Tibial nerve (tissue), 4 donors: ENCODE measurements at regions not wholly inside any gene's neighbourhood (a gene's known extent, or its start where the extent isn't known, plus 50 kb on each side); places are given as distances from the start of the nearest gene placed in this dataset.

ENCODE experiments used
- DNase-seq, 2 donors: peaks; one replicate each; pipeline ENCODE4 v3.0.0-alpha.2; 2019; ENCODE audit warnings: low spot score in 2 of 2
- H3K27ac ChIP-seq, 4 donors: fragments of 200-600 bp; sonication (generic) in 3 of 4; one replicate each; pipeline ENCODE4 v1.5.1; 2017 to 2019; ENCODE audit warnings: mild to moderate bottlenecking in 1 of 4
- H3K27me3 ChIP-seq, 2 donors: fragments of 200-600 bp; sonication (generic) in 1 of 2; one replicate each; pipeline versions ENCODE4 v1.5.1 to v1.6.0; 2017 to 2019
- H3K36me3 ChIP-seq, 3 donors: fragments of 200-600 bp; sonication (generic); one replicate each; pipeline ENCODE4 v1.5.1; 2018 to 2019
- H3K4me1 ChIP-seq, 4 donors: fragments of 200-600 bp; sonication (generic) in 3 of 4; one replicate each; pipeline ENCODE4 v1.5.1; 2017 to 2019
- H3K4me3 ChIP-seq, 4 donors: fragments of 200-600 bp; sonication (generic) in 3 of 4; one replicate each; pipeline ENCODE4 v1.5.1; 2017 to 2019; ENCODE audit warnings: mild to moderate bottlenecking in 1 of 4, moderate library complexity in 1 of 4
- H3K9me3 ChIP-seq, 4 donors: fragments of 200-600 bp; sonication (generic) in 3 of 4; one replicate each; pipeline ENCODE4 v1.5.1; 2017 to 2019
- EP300 ChIP-seq, 2 donors: sonication (generic); formaldehyde crosslinking; IDR thresholded peaks; one replicate each; pipeline ENCODE4 v1.6.1; 2017; ENCODE audit warnings: antibody characterized with exemption in 2 of 2, mild to moderate bottlenecking in 1 of 2
- POLR2A ChIP-seq, 2 donors: fragments of 450-650 bp; IDR thresholded peaks; one replicate each; pipeline ENCODE4 v1.6.1; 2017; ENCODE audit warnings: antibody characterized with exemption in 2 of 2, mild to moderate bottlenecking in 2 of 2, moderate library complexity in 2 of 2
- WGBS, 2 donors: methylation state at CpG; one replicate each; pipeline ENCODE4 v1.1.5; 2018; 5-methylcytosine and 5-hydroxymethylcytosine counted together
- TF ChIP-seq, protein P1 (sequence below), 5 experiments: fragments of 200-600 bp in 3 of 5; fragments of 450-650 bp in 2 of 5; sonication (generic) in 3 of 5; IDR thresholded peaks; one replicate each; pipeline ENCODE4 v1.5.1; 2016 to 2019; ENCODE audit warnings: antibody characterized with exemption in 5 of 5, mild to moderate bottlenecking in 3 of 5, moderate library complexity in 2 of 5

DNA sequence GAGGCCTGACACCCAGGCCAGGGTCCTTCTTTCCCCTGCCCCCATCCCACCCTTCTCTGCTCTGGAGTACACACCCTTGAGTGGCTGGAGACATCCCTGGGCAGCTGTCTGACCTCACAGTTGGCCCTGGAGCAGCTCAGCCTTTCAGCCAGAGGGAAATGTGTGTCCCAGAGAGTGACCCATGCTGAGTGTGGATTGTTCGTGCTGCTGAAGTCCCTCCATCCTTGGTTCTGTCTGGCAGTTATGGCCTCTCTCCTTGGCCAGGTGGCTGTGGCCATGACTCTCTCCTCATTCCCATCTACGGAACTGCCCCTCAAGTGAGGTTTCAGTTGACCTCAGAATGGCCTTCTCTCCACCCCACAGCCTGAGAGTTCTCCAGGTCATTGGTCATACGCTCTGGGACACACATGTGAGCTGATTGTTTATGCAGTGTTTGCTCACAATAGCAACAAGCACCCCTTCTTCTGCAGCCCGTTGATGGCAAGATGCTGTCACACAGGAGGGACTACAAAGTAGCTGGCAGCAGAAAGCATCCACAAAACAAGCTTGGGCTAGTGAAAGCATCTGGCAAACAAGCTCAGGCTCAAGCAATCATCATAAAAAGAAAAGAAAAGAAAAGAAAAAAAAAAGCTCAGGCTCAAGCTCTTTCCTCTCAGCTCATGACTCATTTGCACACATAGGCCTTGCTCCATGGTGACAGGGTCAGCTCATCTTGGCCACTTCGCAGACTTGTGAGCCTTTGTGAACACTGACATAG, 55.3 kb upstream of the ITGA11 start:
- no peaks in the 10 kb centered on the region for H3K9me3 ChIP-seq
- H3K4me3 ChIP-seq = no peak overlapping the region
- H3K4me1 ChIP-seq = peaks cover 0 to 33% (median 0%) of the 10 kb centered on the region in 4 donors
- H3K36me3 ChIP-seq = no peaks in the 10 kb centered on the region
- H3K27ac ChIP-seq = peak overlapping the region in 3 of 4 donors; percentile 19 to 55 (median 50)
- DNase-seq = no peak
- no peak for TF ChIP-seq EP300 (IDR thresholded peaks at IDR 0.05)
- TF ChIP-seq POLR2A (IDR thresholded peaks at IDR 0.05) = no peak
- TF ChIP-seq, protein P1, sequence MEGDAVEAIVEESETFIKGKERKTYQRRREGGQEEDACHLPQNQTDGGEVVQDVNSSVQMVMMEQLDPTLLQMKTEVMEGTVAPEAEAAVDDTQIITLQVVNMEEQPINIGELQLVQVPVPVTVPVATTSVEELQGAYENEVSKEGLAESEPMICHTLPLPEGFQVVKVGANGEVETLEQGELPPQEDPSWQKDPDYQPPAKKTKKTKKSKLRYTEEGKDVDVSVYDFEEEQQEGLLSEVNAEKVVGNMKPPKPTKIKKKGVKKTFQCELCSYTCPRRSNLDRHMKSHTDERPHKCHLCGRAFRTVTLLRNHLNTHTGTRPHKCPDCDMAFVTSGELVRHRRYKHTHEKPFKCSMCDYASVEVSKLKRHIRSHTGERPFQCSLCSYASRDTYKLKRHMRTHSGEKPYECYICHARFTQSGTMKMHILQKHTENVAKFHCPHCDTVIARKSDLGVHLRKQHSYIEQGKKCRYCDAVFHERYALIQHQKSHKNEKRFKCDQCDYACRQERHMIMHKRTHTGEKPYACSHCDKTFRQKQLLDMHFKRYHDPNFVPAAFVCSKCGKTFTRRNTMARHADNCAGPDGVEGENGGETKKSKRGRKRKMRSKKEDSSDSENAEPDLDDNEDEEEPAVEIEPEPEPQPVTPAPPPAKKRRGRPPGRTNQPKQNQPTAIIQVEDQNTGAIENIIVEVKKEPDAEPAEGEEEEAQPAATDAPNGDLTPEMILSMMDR (IDR thresholded peaks at IDR 0.05) = no peak
- 46 to 47% methylated on average over 5 of the region's 5 CpGs for WGBS, 2 donors
- H3K27me3 ChIP-seq = no peaks in the 10 kb centered on the region

DNA sequence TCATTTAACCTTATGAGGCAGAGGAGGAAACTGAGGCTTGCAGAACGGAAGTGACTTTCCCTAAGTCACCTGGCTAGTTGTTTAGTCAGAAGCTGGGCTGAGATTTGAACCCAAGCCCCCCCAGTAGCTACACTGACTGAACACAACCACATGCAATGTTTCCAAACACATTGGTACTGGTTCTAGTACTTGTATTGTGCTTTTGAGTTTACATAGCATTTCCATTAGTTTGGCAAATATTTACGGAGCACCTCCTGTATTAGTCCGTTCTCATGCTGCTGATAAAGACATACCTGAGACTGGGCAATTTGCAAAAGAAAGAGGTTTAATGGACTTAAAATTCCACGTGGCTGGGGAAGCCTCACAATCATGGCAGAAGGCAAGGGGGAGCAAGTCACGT, 56.3 kb upstream of the ITGA11 start:
- DNase-seq = no peak
- no peak for TF ChIP-seq EP300 (IDR thresholded peaks at IDR 0.05)
- TF ChIP-seq POLR2A (IDR thresholded peaks at IDR 0.05) = no peak
- TF ChIP-seq, protein P1 (IDR thresholded peaks at IDR 0.05) = no peak
- 65 to 72% methylated on average over 5 of the region's 5 CpGs for WGBS, 2 donors
- no peaks in the 10 kb centered on the region for H3K27me3 ChIP-seq
- H3K27ac ChIP-seq = no peak overlapping the region
- H3K36me3 ChIP-seq = no peaks in the 10 kb centered on the region
- H3K4me3 ChIP-seq = no peak overlapping the region
- H3K9me3 ChIP-seq = no peaks in the 10 kb centered on the region
- H3K4me1 ChIP-seq = peaks cover 0 to 33% (median 0%) of the 10 kb centered on the region in 4 donors

DNA sequence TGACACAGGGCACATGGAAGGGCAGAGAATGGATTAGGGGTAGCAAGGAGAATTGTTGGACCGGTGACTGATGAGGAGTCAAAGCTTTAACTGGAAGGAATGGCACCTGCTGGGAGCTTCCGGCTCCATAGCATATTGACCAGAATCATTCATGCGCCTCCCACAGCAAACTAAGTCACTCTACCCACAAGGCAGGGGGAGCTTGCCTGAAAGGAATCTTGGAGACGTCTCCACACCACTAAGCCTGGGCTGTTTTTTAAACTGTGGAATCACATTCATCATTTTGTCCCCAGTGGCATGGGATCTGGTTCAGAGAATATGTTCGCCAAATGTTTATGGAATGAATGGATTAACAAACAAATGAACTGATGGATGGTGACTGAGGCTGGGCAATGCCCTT, 57.0 kb upstream of the ITGA11 start:
- TF ChIP-seq EP300 (IDR thresholded peaks at IDR 0.05) (no peak), POLR2A (IDR thresholded peaks at IDR 0.05) (no peak)
- TF ChIP-seq, protein P1 (IDR thresholded peaks at IDR 0.05) = no peak
- Histone ChIP-seq H3K4me1 (peaks cover 0 to 33% (median 0%) of the 10 kb centered on the region in 4 donors), H3K4me3 (no peak overlapping the region), H3K27me3 (no peaks in the 10 kb centered on the region), H3K27ac (no peak overlapping the region), H3K36me3 (no peaks in the 10 kb centered on the region), H3K9me3 (no peaks in the 10 kb centered on the region)
- WGBS, 2 donors = 75 to 84% methylated on average over 5 of the region's 5 CpGs
- DNase-seq = no peak

DNA sequence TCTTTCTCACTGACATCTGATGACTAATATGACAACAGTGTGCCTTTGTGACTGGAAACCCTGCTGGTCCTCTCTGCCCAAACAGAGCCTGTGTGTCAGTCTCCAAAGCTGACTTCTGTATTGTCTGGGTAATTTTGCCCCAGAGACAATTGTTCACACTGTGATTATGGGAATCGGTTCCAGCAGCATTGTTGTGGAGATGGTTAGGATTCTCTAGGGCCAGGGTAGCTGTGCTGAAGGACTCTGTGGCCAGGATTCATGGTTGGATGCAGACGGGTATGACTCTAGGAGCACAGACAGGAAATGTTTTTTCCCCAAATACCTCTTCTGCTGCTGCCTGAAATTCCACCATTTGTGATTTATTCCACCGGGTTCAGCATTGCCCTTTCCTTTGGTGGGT, 57.5 kb upstream of the ITGA11 start:
- Histone ChIP-seq H3K4me1 (peaks cover 0 to 31% (median 0%) of the 10 kb centered on the region in 4 donors), H3K4me3 (no peak overlapping the region), H3K27ac (no peak overlapping the region), H3K9me3 (no peaks in the 10 kb centered on the region), H3K36me3 (no peaks in the 10 kb centered on the region), H3K27me3 (no peaks in the 10 kb centered on the region)
- 38 to 44% methylated on average over 3 of the region's 3 CpGs for WGBS, 2 donors
- DNase-seq = no peak
- TF ChIP-seq EP300 (IDR thresholded peaks at IDR 0.05) (no peak), POLR2A (IDR thresholded peaks at IDR 0.05) (no peak)
- TF ChIP-seq, protein P1 (IDR thresholded peaks at IDR 0.05) = no peak

DNA sequence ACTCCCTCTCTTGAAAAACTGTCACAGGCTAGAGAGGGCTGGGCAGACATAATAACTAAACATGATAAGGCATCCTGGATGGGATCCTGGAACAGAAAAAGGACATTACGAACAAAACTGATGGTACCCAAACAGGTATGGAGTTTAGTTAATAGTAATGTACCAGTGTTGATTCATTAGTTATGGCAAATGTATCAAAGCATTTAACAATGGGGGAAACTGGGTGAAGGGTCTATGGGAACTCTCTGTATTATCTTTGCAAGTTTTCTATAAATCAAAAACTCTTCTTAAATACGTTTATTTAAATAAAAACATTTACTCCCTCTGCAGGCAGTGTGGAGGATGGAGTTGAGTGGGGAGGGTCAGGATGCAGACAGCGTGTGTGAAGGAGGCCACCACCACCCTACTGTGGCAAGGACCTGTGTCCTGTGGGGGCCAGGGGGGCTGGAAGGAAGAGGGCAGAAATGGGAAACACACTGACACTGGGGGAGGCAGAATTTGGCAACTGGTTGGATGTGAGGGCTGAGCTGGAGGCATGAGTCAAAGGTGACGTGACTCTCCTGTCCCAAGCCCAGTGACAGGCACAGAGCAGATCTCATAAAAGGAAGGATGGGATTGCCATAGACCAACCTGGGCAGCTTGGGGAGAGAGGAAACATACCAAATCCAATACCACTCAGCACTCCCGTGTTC, 59.6 kb upstream of the ITGA11 start:
- no peaks in the 10 kb centered on the region for H3K27me3 ChIP-seq
- no peaks in the 10 kb centered on the region for H3K36me3 ChIP-seq
- TF ChIP-seq EP300 (IDR thresholded peaks at IDR 0.05) (no peak), POLR2A (IDR thresholded peaks at IDR 0.05) (no peak)
- TF ChIP-seq, protein P1 (IDR thresholded peaks at IDR 0.05) = no peak
- H3K4me3 ChIP-seq = no peak overlapping the region
- H3K9me3 ChIP-seq = no peaks in the 10 kb centered on the region
- 87 to 90% methylated on average over 5 of the region's 5 CpGs for WGBS, 2 donors
- no peak for DNase-seq
- peaks cover 0 to 10% (median 0%) of the 10 kb centered on the region in 4 donors for H3K4me1 ChIP-seq
- no peak overlapping the region for H3K27ac ChIP-seq
